PFSK-1 (cell line): ENCODE measurements at regions not wholly inside any gene's neighbourhood (a gene's known extent, or its start where the extent isn't known, plus 50 kb on each side); places are given as distances from the start of the nearest gene placed in this dataset.

Experiments used
- FOXP2 ChIP-seq: optimal IDR thresholded peaks from 2 replicates; pipeline ENCODE3; 2011; ENCODE audit warnings: borderline replicate concordance, control low read depth, inconsistent platforms; ENCODE audit not compliant: insufficient read depth; ENCODE audit errors: extremely low read length, extremely low read depth
- POLR2AphosphoS5 ChIP-seq: IDR thresholded peaks from 2 replicates; pipeline ENCODE4 v1.6.1; 2012; ENCODE audit warnings: low read depth, mild to moderate bottlenecking, control low read depth, low read length, moderate library complexity
- REST ChIP-seq, 2 experiments: IDR thresholded peaks; 2 replicates each; pipeline versions ENCODE4 v1.6.1 to v1.8.0; 2011 to 2012; ENCODE audit warnings: low read depth in 2 of 2, low read length in 2 of 2, control low read depth in 1 of 2, inconsistent platforms in 1 of 2, mild to moderate bottlenecking in 1 of 2, moderate library complexity in 1 of 2; ENCODE audit not compliant: insufficient read depth in 1 of 2
- SIN3A ChIP-seq: IDR thresholded peaks from 2 replicates; pipeline ENCODE4 v1.6.1; 2012; ENCODE audit warnings: mild to moderate bottlenecking, low read length, moderate library complexity, borderline replicate concordance; ENCODE audit not compliant: insufficient read depth
- TAF1 ChIP-seq: IDR thresholded peaks from 2 replicates; pipeline ENCODE4 v1.6.1; 2012; ENCODE audit warnings: low read length, control low read depth, borderline replicate concordance; ENCODE audit not compliant: insufficient read depth

GRCh38 chr16:74034862-74035261, 261.8 kb upstream of the PSMD7 start:
- TF ChIP-seq TAF1 (no peak), REST (IDR thresholded peaks at IDR 0.05; ENCODE audit: insufficient read depth in 1 of 2, low read depth in 2 of 2, low read length in 2 of 2) (no peak), POLR2AphosphoS5 (no peak), FOXP2 (no peak), SIN3A (no peak)

- TF ChIP-seq POLR2AphosphoS5, result no peak
- no peak for TF ChIP-seq TAF1
- no peak for TF ChIP-seq REST (IDR thresholded peaks at IDR 0.05; ENCODE audit: insufficient read depth in 1 of 2, low read depth in 2 of 2, low read length in 2 of 2)
- TF ChIP-seq FOXP2, result no peak
- TF ChIP-seq SIN3A, result no peak
Observed at GRCh38 chr16:74034200-74034599, 262.4 kb upstream of the PSMD7 start.

GRCh38 chr16:74033441-74033995, 263.1 kb upstream of the PSMD7 start:
- no peak for TF ChIP-seq REST (IDR thresholded peaks at IDR 0.05; ENCODE audit: insufficient read depth in 1 of 2, low read depth in 2 of 2, low read length in 2 of 2)

GRCh38 chr16:74031551-74031950, 265.1 kb upstream of the PSMD7 start:
- TF ChIP-seq FOXP2 (no peak), REST (IDR thresholded peaks at IDR 0.05; ENCODE audit: insufficient read depth in 1 of 2, low read depth in 2 of 2, low read length in 2 of 2) (no peak), TAF1 (no peak), POLR2AphosphoS5 (no peak), SIN3A (no peak)

- no peak for TF ChIP-seq SIN3A
- TF ChIP-seq FOXP2, result no peak
- no peak for TF ChIP-seq TAF1
- no peak for TF ChIP-seq POLR2AphosphoS5
- no peak for TF ChIP-seq REST (IDR thresholded peaks at IDR 0.05; ENCODE audit: insufficient read depth in 1 of 2, low read depth in 2 of 2, low read length in 2 of 2)
Observed at GRCh38 chr16:74030000-74030706, 266.5 kb upstream of the PSMD7 start.
